GM23338 (cell line): ENCODE measurements at regions not wholly inside any gene's neighbourhood (a gene's known extent, or its start where the extent isn't known, plus 50 kb on each side); places are given as distances from the start of the nearest gene placed in this dataset.

ENCODE experiments used
- ATAC-seq: fragments of 200-7000 bp; cut with Tn5 transposase; 3 replicates; pipeline ENCODE4 v1.9.1; 2020
- DNase-seq: peaks from one replicate; pipeline ENCODE4 v3.0.0-alpha.2; 2015; ENCODE audit warnings: low spot score
- H2AFZ ChIP-seq: fragments of 200-600 bp; sonication (generic); 2 replicates; pipeline ENCODE4 v1.8.0; 2016; ENCODE audit warnings: antibody characterized with exemption, mild to moderate bottlenecking, moderate library complexity
- H3F3A ChIP-seq: fragments of 200-600 bp; sonication (generic); replicated peaks from 2 replicates; pipeline ENCODE4 v1.8.0; 2017; ENCODE audit warnings: antibody characterized with exemption, mixed run types, low read depth
- H3K27ac ChIP-seq: fragments of 200-600 bp; sonication (generic); 2 replicates; pipeline ENCODE4 v1.6.1; 2016; ENCODE audit warnings: low read depth
- H3K27me3 ChIP-seq: fragments of 200-600 bp; sonication (generic); 2 replicates; pipeline ENCODE4 v1.8.0; 2016; ENCODE audit warnings: mild to moderate bottlenecking, mixed run types, moderate library complexity; ENCODE audit not compliant: insufficient read depth
- H3K36me3 ChIP-seq: fragments of 200-600 bp; sonication (generic); 2 replicates; pipeline ENCODE4 v1.8.0; 2016; ENCODE audit warnings: mild to moderate bottlenecking; ENCODE audit not compliant: insufficient read depth
- H3K4me1 ChIP-seq: fragments of 200-600 bp; sonication (generic); 2 replicates; pipeline ENCODE4 v1.8.0; 2016; ENCODE audit warnings: mild to moderate bottlenecking, moderate library complexity; ENCODE audit not compliant: insufficient read depth
- H3K4me2 ChIP-seq: fragments of 200-600 bp; sonication (generic); 2 replicates; pipeline ENCODE4 v1.7.1; 2017; ENCODE audit warnings: mixed run types
- H3K4me3 ChIP-seq: fragments of 200-600 bp; sonication (generic); 2 replicates; pipeline ENCODE4 v1.6.1; 2016; ENCODE audit warnings: mixed run types
- H3K79me2 ChIP-seq: fragments of 200-600 bp; sonication (generic); replicated peaks from 2 replicates; pipeline ENCODE4 v1.8.0; 2017; ENCODE audit warnings: mild to moderate bottlenecking; ENCODE audit not compliant: insufficient read depth
- H3K9me2 ChIP-seq: fragments of 200-600 bp; sonication (generic); 2 replicates; pipeline ENCODE4 v1.8.0; 2017; ENCODE audit not compliant: insufficient read depth
- H4K20me1 ChIP-seq: fragments of 200-600 bp; sonication (generic); replicated peaks from 2 replicates; pipeline ENCODE4 v1.8.0; 2017; ENCODE audit warnings: mild to moderate bottlenecking; ENCODE audit not compliant: insufficient read depth
- H3K27ac Mint-ChIP-seq: 2 replicates; pipeline ENCODE4 v1.8.0; 2020; ENCODE audit warnings: inconsistent platforms, mild to moderate bottlenecking, moderate library complexity, mixed read lengths
- H3K27me3 Mint-ChIP-seq: 3 replicates; pipeline ENCODE4 v1.8.0; 2022; ENCODE audit warnings: low read depth, mild to moderate bottlenecking, moderate library complexity, mixed read lengths, inconsistent platforms; ENCODE audit not compliant: insufficient read depth, poor library complexity
- H3K36me3 Mint-ChIP-seq: 3 replicates; pipeline ENCODE4 v1.8.0; 2021; ENCODE audit warnings: low read depth, mild to moderate bottlenecking, inconsistent platforms, moderate library complexity, mixed read lengths
- H3K4me1 Mint-ChIP-seq: 3 replicates; pipeline ENCODE4 v1.8.0; 2020; ENCODE audit warnings: mild to moderate bottlenecking, inconsistent platforms, mixed read lengths
- H3K4me3 Mint-ChIP-seq: 3 replicates; pipeline ENCODE4 v1.8.0; 2021; ENCODE audit warnings: moderate library complexity, mild to moderate bottlenecking, inconsistent platforms, mixed read lengths
- H3K9me3 Mint-ChIP-seq: 3 replicates; pipeline ENCODE4 v1.8.0; 2020; ENCODE audit warnings: moderate library complexity, mild to moderate bottlenecking, inconsistent platforms, mixed read lengths
- CREB1 ChIP-seq: fragments of 250-450 bp; sonication (Bioruptor Pico); IDR thresholded peaks from 2 replicates; pipeline ENCODE4 v1.5.0; 2020; ENCODE audit warnings: low read depth, mild to moderate bottlenecking, moderate library complexity
- EZH2 ChIP-seq: fragments of 200-600 bp; sonication (generic); IDR thresholded peaks from one replicate; pipeline ENCODE4 v1.8.0; 2017; ENCODE audit warnings: antibody characterized with exemption, mild to moderate bottlenecking, low read depth; ENCODE audit not compliant: unreplicated experiment
- EZH2phosphoT487 ChIP-seq: fragments of 200-600 bp; sonication (generic); IDR thresholded peaks from one replicate; pipeline ENCODE4 v1.8.1; 2018; ENCODE audit warnings: antibody characterized with exemption; ENCODE audit not compliant: unreplicated experiment
- NANOG ChIP-seq: IDR thresholded peaks from 2 replicates; pipeline ENCODE4 v1.6.1; 2016; ENCODE audit warnings: antibody characterized with exemption, borderline replicate concordance
- POLR2AphosphoS5 ChIP-seq: IDR thresholded peaks from 2 replicates; pipeline ENCODE4 v1.6.1; 2016; ENCODE audit warnings: antibody characterized with exemption, low read depth
- STAT1 ChIP-seq: IDR thresholded peaks from one replicate; pipeline ENCODE4 v1.6.1; 2016; ENCODE audit warnings: antibody characterized with exemption; ENCODE audit not compliant: unreplicated experiment
- ZNF114 ChIP-seq: fragments of 250-450 bp; sonication (Bioruptor Pico); IDR thresholded peaks from 2 replicates; pipeline ENCODE4 v1.5.0; 2020; ENCODE audit warnings: mild to moderate bottlenecking, moderate library complexity
- ZNF331 ChIP-seq: fragments of 250-450 bp; sonication (Bioruptor Pico); IDR thresholded peaks from 2 replicates; pipeline ENCODE4 v1.5.0; 2020; ENCODE audit warnings: low read depth, mild to moderate bottlenecking, moderate library complexity
- TF ChIP-seq, protein P1 (sequence below), 2 experiments: fragments of 200-600 bp in 1 of 2; sonication (generic) in 1 of 2; conservative IDR thresholded peaks; 2 replicates each; pipeline versions ENCODE4 v1.5.1 to v1.6.1; 2016 to 2017; ENCODE audit warnings: antibody characterized with exemption in 2 of 2, low read depth in 2 of 2, mild to moderate bottlenecking in 2 of 2, moderate library complexity in 1 of 2
- TF ChIP-seq, protein P2 (sequence below): IDR thresholded peaks from one replicate; pipeline ENCODE4 v1.6.1; 2018; ENCODE audit warnings: antibody characterized with exemption; ENCODE audit not compliant: unreplicated experiment
- TF ChIP-seq, protein P3 (sequence below): IDR thresholded peaks from 2 replicates; pipeline ENCODE4 v1.6.1; 2016; ENCODE audit warnings: antibody characterized with exemption

DNA sequence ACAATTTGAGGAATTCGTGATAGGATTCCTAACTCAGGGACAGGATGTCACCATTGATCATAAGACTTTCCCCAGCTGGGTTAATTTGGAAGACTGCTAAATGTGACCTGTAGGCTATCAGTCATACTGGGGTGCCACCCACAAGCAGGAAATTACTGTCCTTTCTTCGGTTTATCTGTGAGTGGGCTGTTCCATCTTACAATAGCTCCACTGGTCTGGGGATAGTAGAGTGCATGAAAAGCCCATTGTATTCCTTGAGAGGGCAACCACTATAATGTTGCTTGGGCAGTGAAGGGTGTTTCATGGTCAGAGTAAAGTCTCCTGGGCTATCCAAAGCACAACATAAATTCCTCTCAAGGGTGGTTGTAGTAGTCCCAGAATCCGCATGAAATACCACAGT, 1523.0 kb upstream of the B3GALT2 start:
- no peaks in the 10 kb centered on the region for H3K79me2 ChIP-seq
- no peaks in the 10 kb centered on the region for H3K27me3 Mint-ChIP-seq
- ATAC-seq, result no peak

More for the DNA sequence above, 1523.0 kb upstream of the B3GALT2 start:
- Histone ChIP-seq H3K4me3 (no peak overlapping the region), H3F3A (no peaks in the 10 kb centered on the region), H3K27me3 (no peaks in the 10 kb centered on the region), H3K27ac (no peak overlapping the region), H2AFZ (no peak overlapping the region), H3K4me1 (no peaks in the 10 kb centered on the region), H3K36me3 (no peaks in the 10 kb centered on the region), H3K4me2 (no peak overlapping the region), H4K20me1 (no peaks in the 10 kb centered on the region), H3K9me2 (no peaks in the 10 kb centered on the region; the same call in 1 of the 2 replicates)
- no peaks in the 10 kb centered on the region for H3K36me3 Mint-ChIP-seq
- H3K4me1 Mint-ChIP-seq, result no peaks in the 10 kb centered on the region
- no peaks in the 10 kb centered on the region for H3K9me3 Mint-ChIP-seq
- no peak overlapping the region for H3K4me3 Mint-ChIP-seq
- DNase-seq, result peak; percentile 21
- TF ChIP-seq ZNF114 (CRISPR knock-in tag), result no peak
- TF ChIP-seq EZH2phosphoT487, result no peak
- TF ChIP-seq, protein P1, sequence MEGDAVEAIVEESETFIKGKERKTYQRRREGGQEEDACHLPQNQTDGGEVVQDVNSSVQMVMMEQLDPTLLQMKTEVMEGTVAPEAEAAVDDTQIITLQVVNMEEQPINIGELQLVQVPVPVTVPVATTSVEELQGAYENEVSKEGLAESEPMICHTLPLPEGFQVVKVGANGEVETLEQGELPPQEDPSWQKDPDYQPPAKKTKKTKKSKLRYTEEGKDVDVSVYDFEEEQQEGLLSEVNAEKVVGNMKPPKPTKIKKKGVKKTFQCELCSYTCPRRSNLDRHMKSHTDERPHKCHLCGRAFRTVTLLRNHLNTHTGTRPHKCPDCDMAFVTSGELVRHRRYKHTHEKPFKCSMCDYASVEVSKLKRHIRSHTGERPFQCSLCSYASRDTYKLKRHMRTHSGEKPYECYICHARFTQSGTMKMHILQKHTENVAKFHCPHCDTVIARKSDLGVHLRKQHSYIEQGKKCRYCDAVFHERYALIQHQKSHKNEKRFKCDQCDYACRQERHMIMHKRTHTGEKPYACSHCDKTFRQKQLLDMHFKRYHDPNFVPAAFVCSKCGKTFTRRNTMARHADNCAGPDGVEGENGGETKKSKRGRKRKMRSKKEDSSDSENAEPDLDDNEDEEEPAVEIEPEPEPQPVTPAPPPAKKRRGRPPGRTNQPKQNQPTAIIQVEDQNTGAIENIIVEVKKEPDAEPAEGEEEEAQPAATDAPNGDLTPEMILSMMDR (conservative IDR thresholded peaks at IDR 0.05; ENCODE audit: low read depth in 2 of 2), result no peak
- TF ChIP-seq, protein P2, sequence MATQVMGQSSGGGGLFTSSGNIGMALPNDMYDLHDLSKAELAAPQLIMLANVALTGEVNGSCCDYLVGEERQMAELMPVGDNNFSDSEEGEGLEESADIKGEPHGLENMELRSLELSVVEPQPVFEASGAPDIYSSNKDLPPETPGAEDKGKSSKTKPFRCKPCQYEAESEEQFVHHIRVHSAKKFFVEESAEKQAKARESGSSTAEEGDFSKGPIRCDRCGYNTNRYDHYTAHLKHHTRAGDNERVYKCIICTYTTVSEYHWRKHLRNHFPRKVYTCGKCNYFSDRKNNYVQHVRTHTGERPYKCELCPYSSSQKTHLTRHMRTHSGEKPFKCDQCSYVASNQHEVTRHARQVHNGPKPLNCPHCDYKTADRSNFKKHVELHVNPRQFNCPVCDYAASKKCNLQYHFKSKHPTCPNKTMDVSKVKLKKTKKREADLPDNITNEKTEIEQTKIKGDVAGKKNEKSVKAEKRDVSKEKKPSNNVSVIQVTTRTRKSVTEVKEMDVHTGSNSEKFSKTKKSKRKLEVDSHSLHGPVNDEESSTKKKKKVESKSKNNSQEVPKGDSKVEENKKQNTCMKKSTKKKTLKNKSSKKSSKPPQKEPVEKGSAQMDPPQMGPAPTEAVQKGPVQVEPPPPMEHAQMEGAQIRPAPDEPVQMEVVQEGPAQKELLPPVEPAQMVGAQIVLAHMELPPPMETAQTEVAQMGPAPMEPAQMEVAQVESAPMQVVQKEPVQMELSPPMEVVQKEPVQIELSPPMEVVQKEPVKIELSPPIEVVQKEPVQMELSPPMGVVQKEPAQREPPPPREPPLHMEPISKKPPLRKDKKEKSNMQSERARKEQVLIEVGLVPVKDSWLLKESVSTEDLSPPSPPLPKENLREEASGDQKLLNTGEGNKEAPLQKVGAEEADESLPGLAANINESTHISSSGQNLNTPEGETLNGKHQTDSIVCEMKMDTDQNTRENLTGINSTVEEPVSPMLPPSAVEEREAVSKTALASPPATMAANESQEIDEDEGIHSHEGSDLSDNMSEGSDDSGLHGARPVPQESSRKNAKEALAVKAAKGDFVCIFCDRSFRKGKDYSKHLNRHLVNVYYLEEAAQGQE, result no peak
- no peak for TF ChIP-seq STAT1
- TF ChIP-seq, protein P3, sequence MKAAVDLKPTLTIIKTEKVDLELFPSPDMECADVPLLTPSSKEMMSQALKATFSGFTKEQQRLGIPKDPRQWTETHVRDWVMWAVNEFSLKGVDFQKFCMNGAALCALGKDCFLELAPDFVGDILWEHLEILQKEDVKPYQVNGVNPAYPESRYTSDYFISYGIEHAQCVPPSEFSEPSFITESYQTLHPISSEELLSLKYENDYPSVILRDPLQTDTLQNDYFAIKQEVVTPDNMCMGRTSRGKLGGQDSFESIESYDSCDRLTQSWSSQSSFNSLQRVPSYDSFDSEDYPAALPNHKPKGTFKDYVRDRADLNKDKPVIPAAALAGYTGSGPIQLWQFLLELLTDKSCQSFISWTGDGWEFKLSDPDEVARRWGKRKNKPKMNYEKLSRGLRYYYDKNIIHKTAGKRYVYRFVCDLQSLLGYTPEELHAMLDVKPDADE, result no peak
- no peak for TF ChIP-seq CREB1 (CRISPR knock-in tag)
- no peak for TF ChIP-seq ZNF331 (CRISPR knock-in tag)
- TF ChIP-seq NANOG, result no peak
- TF ChIP-seq EZH2, result no peak
- TF ChIP-seq POLR2AphosphoS5, result no peak
- no peak overlapping the region for H3K27ac Mint-ChIP-seq
